SK-N-SH (cell line): ENCODE measurements at regions not wholly inside any gene's neighbourhood (a gene's known extent, or its start where the extent isn't known, plus 50 kb on each side); places are given as distances from the start of the nearest gene placed in this dataset.

Experiments used
- CTCF ChIP-seq: fragments of 200-600 bp; sonication (generic); IDR thresholded peaks from 2 replicates; pipeline ENCODE4 v1.6.1; 2017; ENCODE audit warnings: antibody characterized with exemption, mild to moderate bottlenecking, moderate library complexity
- GATA2 ChIP-seq: sonication (generic); formaldehyde crosslinking; IDR thresholded peaks from 2 replicates; pipeline ENCODE4 v1.5.0; 2020; ENCODE audit warnings: mild to moderate bottlenecking, missing genetic modification reagents
- JUND ChIP-seq: IDR thresholded peaks from 2 replicates; pipeline ENCODE4 v1.4.0; 2012
- MAX ChIP-seq: IDR thresholded peaks from 2 replicates; pipeline ENCODE4 v1.4.0; 2012; ENCODE audit warnings: low read depth
- MXI1 ChIP-seq: IDR thresholded peaks from 2 replicates; pipeline ENCODE4 v1.6.1; 2012; ENCODE audit warnings: mild to moderate bottlenecking, low read depth, low read length, improper control_type of control experiment
- POLR2AphosphoS5 ChIP-seq: IDR thresholded peaks from 2 replicates; pipeline ENCODE4 v1.6.1; 2012; ENCODE audit warnings: low read depth, low read length
- RAD21 ChIP-seq: IDR thresholded peaks from 2 replicates; pipeline ENCODE4 v1.6.1; 2012; ENCODE audit warnings: mild to moderate bottlenecking, low read length
- RFX5 ChIP-seq: IDR thresholded peaks from 2 replicates; pipeline ENCODE4 v1.6.1; 2012; ENCODE audit warnings: mild to moderate bottlenecking, improper control_type of control experiment, low read length
- TAF1 ChIP-seq: IDR thresholded peaks from 2 replicates; pipeline ENCODE4 v1.6.1; 2012; ENCODE audit warnings: low read depth, mild to moderate bottlenecking, low read length, moderate library complexity, borderline replicate concordance
- USF1 ChIP-seq: IDR thresholded peaks from 2 replicates; pipeline ENCODE4 v1.4.0; 2012; ENCODE audit warnings: low read depth, borderline replicate concordance
- YY1 ChIP-seq: IDR thresholded peaks from 2 replicates; pipeline ENCODE4 v1.4.0; 2012; ENCODE audit warnings: low read depth, mild to moderate bottlenecking

- no peak for TF ChIP-seq RAD21
- TF ChIP-seq YY1 = no peak
- no peak for TF ChIP-seq GATA2 (CRISPR knock-in tag)
- no peak for TF ChIP-seq CTCF
- TF ChIP-seq USF1 = no peak
- no peak for TF ChIP-seq MXI1
- no peak for TF ChIP-seq RFX5
- no peak for TF ChIP-seq POLR2AphosphoS5
- no peak for TF ChIP-seq MAX
- no peak for TF ChIP-seq TAF1
- no peak for TF ChIP-seq JUND
These were observed 488.7 kb upstream of the USP24 start for GRCh38 chr1:55703726-55704363.
